ENCODE measurements at regions not wholly inside any gene's neighbourhood (a gene's known extent, or its start where the extent isn't known, plus 50 kb on each side); places are given as distances from the start of the nearest gene placed in this dataset.

DNA sequence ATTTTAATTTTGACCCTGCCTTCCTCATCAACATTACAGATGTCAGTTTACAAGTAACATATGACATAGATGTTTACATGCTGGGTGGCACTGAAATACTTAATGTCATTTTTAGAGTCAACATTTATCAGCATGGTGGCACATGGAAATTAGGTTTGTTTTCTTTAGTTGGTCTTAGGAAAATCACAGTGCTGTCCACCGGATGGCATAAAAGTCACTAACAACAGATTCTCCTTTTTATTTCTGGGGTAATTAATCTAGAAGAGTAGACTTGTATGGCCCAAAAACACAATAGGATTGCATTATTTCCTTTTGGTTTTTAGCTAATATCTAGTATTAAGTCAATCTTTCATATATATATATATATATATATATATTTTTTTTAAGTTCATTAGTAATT lies 88.6 kb upstream of the HHIP start:
- in situ Hi-C loops (cut with HindIII; ENCODE audit: low sequenced_read_pairs): no loop called here
- DNase-seq (ENCODE audit: low read depth): no peak
- H3K4me3 ChIP-seq (ENCODE audit: low read depth, low read length): no peak overlapping the region
- TF ChIP-seq, protein P1, sequence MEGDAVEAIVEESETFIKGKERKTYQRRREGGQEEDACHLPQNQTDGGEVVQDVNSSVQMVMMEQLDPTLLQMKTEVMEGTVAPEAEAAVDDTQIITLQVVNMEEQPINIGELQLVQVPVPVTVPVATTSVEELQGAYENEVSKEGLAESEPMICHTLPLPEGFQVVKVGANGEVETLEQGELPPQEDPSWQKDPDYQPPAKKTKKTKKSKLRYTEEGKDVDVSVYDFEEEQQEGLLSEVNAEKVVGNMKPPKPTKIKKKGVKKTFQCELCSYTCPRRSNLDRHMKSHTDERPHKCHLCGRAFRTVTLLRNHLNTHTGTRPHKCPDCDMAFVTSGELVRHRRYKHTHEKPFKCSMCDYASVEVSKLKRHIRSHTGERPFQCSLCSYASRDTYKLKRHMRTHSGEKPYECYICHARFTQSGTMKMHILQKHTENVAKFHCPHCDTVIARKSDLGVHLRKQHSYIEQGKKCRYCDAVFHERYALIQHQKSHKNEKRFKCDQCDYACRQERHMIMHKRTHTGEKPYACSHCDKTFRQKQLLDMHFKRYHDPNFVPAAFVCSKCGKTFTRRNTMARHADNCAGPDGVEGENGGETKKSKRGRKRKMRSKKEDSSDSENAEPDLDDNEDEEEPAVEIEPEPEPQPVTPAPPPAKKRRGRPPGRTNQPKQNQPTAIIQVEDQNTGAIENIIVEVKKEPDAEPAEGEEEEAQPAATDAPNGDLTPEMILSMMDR (IDR thresholded peaks at IDR 0.05; ENCODE audit: low read depth, low read length, missing control alignments): peak; percentile 3

- in situ Hi-C loops (cut with HindIII; ENCODE audit: low sequenced_read_pairs): no loop called here
- TF ChIP-seq, protein P1 (IDR thresholded peaks at IDR 0.05; ENCODE audit: low read depth, low read length, missing control alignments): no peak
- no peak overlapping the region for H3K4me3 ChIP-seq (ENCODE audit: low read depth, low read length)
- no peak for DNase-seq (ENCODE audit: low read depth)
Observed at GRCh38 chr4:144562019-144562705, 83.8 kb upstream of the HHIP start.

DNA sequence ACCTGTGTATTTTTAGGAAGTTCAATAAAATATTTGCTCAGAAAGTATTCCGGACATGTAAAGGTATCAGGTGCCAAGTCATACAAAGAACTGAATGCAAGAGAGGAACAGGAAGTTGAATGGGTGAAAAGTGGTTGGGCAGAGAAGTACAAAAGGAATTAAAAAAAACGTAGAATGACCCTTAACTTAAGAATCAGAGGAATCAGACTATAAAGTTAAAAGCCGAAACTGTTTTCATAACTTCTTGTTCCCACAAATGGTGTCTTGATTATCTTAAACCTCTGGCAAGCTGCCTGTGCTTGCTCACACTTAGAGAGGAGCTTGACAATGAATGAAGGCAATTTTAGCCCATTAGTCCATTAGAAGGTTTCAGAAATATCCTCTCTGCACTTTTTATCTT lies 81.6 kb upstream of the HHIP start:
- no peak overlapping the region for H3K4me3 ChIP-seq (ENCODE audit: low read depth, low read length)
- in situ Hi-C loops (cut with HindIII; ENCODE audit: low sequenced_read_pairs): no loop called here
- TF ChIP-seq, protein P1 (IDR thresholded peaks at IDR 0.05; ENCODE audit: low read depth, low read length, missing control alignments): no peak
- no peak for DNase-seq (ENCODE audit: low read depth)

DNA sequence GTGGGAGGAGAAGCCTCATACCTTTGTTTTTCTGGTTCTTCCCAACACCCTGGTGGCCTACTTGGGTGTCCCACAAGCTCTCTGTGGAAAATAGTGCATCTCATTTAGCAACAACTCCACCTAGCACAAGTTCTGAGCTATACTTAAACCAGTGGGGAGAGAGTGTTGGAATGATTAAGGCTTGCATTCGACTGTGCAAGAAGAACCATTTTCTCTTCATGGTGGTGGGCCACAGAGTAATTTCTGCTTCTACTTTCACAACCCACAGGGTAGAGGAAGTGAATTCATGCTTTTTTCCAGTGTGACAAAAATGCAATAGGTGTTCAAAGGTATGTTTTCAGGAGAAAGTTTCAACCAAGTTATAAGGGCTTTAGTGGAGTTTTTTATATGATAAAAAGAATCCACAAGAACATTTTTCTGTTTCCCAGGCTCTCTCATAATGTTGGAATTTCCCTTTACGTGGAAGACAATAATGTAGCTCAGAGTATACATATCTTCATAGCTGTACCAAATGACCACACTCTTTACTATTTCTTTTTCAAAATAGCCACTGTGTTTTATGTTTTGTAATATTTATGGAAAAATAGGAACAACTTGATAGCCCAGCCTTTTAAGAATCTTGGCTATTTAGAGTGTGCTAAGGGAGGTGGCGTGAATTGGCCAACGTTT lies 80.3 kb upstream of the HHIP start:
- in situ Hi-C loops (cut with HindIII; ENCODE audit: low sequenced_read_pairs): no loop called here
- TF ChIP-seq, protein P1 (IDR thresholded peaks at IDR 0.05; ENCODE audit: low read depth, low read length, missing control alignments): no peak
- DNase-seq (ENCODE audit: low read depth): no peak
- no peak overlapping the region for H3K4me3 ChIP-seq (ENCODE audit: low read depth, low read length)

DNA sequence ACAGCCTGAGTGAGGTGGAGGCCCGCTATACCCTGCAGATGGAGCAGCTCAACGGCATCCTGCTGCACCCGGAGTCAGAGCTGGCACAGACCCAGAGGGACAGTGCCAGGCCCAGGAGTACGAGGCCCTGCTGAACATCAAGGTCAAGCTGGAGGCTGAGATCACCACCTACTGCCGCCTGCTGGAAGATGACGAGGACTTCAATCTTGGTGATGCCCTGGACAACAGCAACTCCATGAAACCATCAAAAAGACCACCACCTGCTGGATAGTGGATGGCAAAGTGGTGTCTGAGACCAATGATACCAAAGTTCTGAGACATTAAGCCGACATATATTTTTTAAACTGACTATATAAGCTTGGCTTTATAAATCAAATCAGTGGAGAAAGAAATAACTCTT lies 73.3 kb upstream of the HHIP start:
- H3K4me3 ChIP-seq (ENCODE audit: low read depth, low read length): no peak overlapping the region
- DNase-seq (ENCODE audit: low read depth): no peak
- TF ChIP-seq, protein P1 (IDR thresholded peaks at IDR 0.05; ENCODE audit: low read depth, low read length, missing control alignments): no peak
- in situ Hi-C loops (cut with HindIII; ENCODE audit: low sequenced_read_pairs): no loop called here

- no peak for DNase-seq (ENCODE audit: low read depth)
- H3K4me3 ChIP-seq (ENCODE audit: low read depth, low read length): no peak overlapping the region
- TF ChIP-seq, protein P1 (IDR thresholded peaks at IDR 0.05; ENCODE audit: low read depth, low read length, missing control alignments): no peak
- in situ Hi-C loops (cut with HindIII; ENCODE audit: low sequenced_read_pairs): no loop called here
Observed at GRCh38 chr4:144574000-144574399, 72.0 kb upstream of the HHIP start.

All from astrocyte of the cerebellum (primary cell).